Loucy (cell line): ENCODE measurements at regions not wholly inside any gene's neighbourhood (a gene's known extent, or its start where the extent isn't known, plus 50 kb on each side); places are given as distances from the start of the nearest gene placed in this dataset.

Source experiments
- H2AFZ ChIP-seq: fragments of 200-600 bp; sonication (generic); 2 replicates; pipeline ENCODE4 v1.6.0; 2016; ENCODE audit warnings: antibody characterized with exemption, mild to moderate bottlenecking, low read length, moderate library complexity
- H3F3A ChIP-seq: fragments of 200-600 bp; 2 replicates; pipeline ENCODE4 v1.6.0; 2016; ENCODE audit warnings: antibody characterized with exemption, low read depth, mild to moderate bottlenecking
- H3K27me3 ChIP-seq: fragments of 200-600 bp; sonication (generic); 2 replicates; pipeline ENCODE4 v1.6.1; 2014; ENCODE audit warnings: low read length, mild to moderate bottlenecking; ENCODE audit not compliant: insufficient read depth, poor library complexity, severe bottlenecking
- H3K36me3 ChIP-seq: fragments of 200-600 bp; sonication (generic); 2 replicates; pipeline ENCODE4 v1.6.1; 2016; ENCODE audit warnings: low read length; ENCODE audit not compliant: insufficient read depth
- H3K4me1 ChIP-seq: fragments of 200-600 bp; sonication (generic); 2 replicates; pipeline ENCODE4 v1.5.1; 2014; ENCODE audit warnings: low read length, mild to moderate bottlenecking; ENCODE audit not compliant: insufficient read depth, poor library complexity, severe bottlenecking
- H3K4me2 ChIP-seq: fragments of 200-600 bp; sonication (generic); 2 replicates; pipeline ENCODE4 v1.6.0; 2014; ENCODE audit warnings: antibody characterized with exemption, low read length, low read depth, mild to moderate bottlenecking; ENCODE audit not compliant: poor library complexity, severe bottlenecking
- H3K4me3 ChIP-seq: fragments of 200-600 bp; sonication (generic); 2 replicates; pipeline ENCODE4 v1.5.1; 2014; ENCODE audit warnings: low read length, mild to moderate bottlenecking, mixed read lengths; ENCODE audit not compliant: poor library complexity, severe bottlenecking
- H3K79me2 ChIP-seq: fragments of 200-600 bp; sonication (generic); 2 replicates; pipeline ENCODE4 v1.6.1; 2014; ENCODE audit warnings: low read length; ENCODE audit not compliant: insufficient read depth
- H3K9ac ChIP-seq: fragments of 200-600 bp; sonication (generic); 2 replicates; pipeline ENCODE4 v1.6.0; 2014; ENCODE audit warnings: mild to moderate bottlenecking, low read depth, low read length, moderate library complexity; ENCODE audit not compliant: poor library complexity, severe bottlenecking
- H3K9me2 ChIP-seq: fragments of 200-600 bp; sonication (generic); replicated peaks from 2 replicates; pipeline ENCODE4 v1.6.1; 2016; ENCODE audit warnings: low read depth, low read length, mixed read lengths
- H3K9me3 ChIP-seq: fragments of 200-600 bp; sonication (generic); 2 replicates; pipeline ENCODE4 v1.6.1; 2014; ENCODE audit warnings: mild to moderate bottlenecking, antibody characterized with exemption, low read length, low read depth; ENCODE audit not compliant: insufficient read depth
- H4K20me1 ChIP-seq: fragments of 200-600 bp; sonication (generic); 2 replicates; pipeline ENCODE4 v1.6.0; 2014; ENCODE audit warnings: antibody characterized with exemption, low read length, mild to moderate bottlenecking; ENCODE audit not compliant: insufficient read depth, poor library complexity, severe bottlenecking
- EZH2phosphoT487 ChIP-seq: fragments of 200-600 bp; IDR thresholded peaks from 2 replicates; pipeline ENCODE4 v1.6.1; 2018; ENCODE audit warnings: antibody characterized with exemption, mild to moderate bottlenecking, moderate library complexity, borderline replicate concordance
- TF ChIP-seq, protein P1 (sequence below): fragments of 200-600 bp; sonication (generic); conservative IDR thresholded peaks from 2 replicates; pipeline ENCODE4 v1.5.1; 2014; ENCODE audit warnings: mild to moderate bottlenecking, antibody characterized with exemption, low read length

GRCh38 chr2:88925770-88926462 is 234.4 kb downstream of the RPIA start:
- Histone ChIP-seq H3K36me3 (no peaks in the 10 kb centered on the region), H3K4me1 (no peaks in the 10 kb centered on the region), H3K4me2 (no peak overlapping the region), H3K9me2 (no peaks in the 10 kb centered on the region), H2AFZ (no peak overlapping the region), H3K9me3 (no peaks in the 10 kb centered on the region), H3F3A (no peaks in the 10 kb centered on the region), H4K20me1 (no peaks in the 10 kb centered on the region), H3K27me3 (no peaks in the 10 kb centered on the region), H3K9ac (no peak overlapping the region), H3K79me2 (no peaks in the 10 kb centered on the region), H3K4me3 (no peak overlapping the region)
- TF ChIP-seq EZH2phosphoT487, result no peak
- TF ChIP-seq, protein P1, sequence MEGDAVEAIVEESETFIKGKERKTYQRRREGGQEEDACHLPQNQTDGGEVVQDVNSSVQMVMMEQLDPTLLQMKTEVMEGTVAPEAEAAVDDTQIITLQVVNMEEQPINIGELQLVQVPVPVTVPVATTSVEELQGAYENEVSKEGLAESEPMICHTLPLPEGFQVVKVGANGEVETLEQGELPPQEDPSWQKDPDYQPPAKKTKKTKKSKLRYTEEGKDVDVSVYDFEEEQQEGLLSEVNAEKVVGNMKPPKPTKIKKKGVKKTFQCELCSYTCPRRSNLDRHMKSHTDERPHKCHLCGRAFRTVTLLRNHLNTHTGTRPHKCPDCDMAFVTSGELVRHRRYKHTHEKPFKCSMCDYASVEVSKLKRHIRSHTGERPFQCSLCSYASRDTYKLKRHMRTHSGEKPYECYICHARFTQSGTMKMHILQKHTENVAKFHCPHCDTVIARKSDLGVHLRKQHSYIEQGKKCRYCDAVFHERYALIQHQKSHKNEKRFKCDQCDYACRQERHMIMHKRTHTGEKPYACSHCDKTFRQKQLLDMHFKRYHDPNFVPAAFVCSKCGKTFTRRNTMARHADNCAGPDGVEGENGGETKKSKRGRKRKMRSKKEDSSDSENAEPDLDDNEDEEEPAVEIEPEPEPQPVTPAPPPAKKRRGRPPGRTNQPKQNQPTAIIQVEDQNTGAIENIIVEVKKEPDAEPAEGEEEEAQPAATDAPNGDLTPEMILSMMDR, result no peak

DNA sequence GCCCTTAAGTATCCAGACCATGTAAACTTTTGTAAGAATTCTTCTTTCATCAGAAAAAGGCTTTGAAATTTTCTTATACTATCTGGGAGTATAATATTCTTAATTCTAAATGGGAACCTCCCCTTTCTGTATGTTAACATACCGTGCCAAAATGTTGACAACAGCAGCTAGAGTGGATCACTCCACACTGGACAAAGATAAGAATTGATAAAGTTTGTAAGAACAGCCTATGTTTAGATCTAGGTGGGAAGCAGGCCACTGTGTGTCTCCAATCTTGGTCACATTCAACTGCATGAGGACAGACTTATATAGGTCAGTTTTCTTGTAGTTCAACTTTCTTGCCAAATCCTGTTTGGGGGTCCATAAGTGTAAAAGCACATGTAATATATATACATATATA is 235.7 kb downstream of the RPIA start:
- H2AFZ ChIP-seq, result no peak overlapping the region
- no peaks in the 10 kb centered on the region for H3K36me3 ChIP-seq
- no peaks in the 10 kb centered on the region for H4K20me1 ChIP-seq
- no peaks in the 10 kb centered on the region for H3F3A ChIP-seq
- no peaks in the 10 kb centered on the region for H3K4me1 ChIP-seq
- H3K9me3 ChIP-seq, result no peaks in the 10 kb centered on the region
- no peak overlapping the region for H3K4me3 ChIP-seq
- H3K9ac ChIP-seq, result no peak overlapping the region
- no peaks in the 10 kb centered on the region for H3K9me2 ChIP-seq
- no peak overlapping the region for H3K4me2 ChIP-seq
- no peaks in the 10 kb centered on the region for H3K79me2 ChIP-seq
- TF ChIP-seq EZH2phosphoT487, result no peak
- TF ChIP-seq, protein P1, result no peak
- no peaks in the 10 kb centered on the region for H3K27me3 ChIP-seq

- no peaks in the 10 kb centered on the region for H3K9me3 ChIP-seq
- H3K27me3 ChIP-seq, result no peaks in the 10 kb centered on the region
- no peaks in the 10 kb centered on the region for H4K20me1 ChIP-seq
- H3K36me3 ChIP-seq, result no peaks in the 10 kb centered on the region
- no peaks in the 10 kb centered on the region for H3K79me2 ChIP-seq
- H2AFZ ChIP-seq, result no peak overlapping the region
- H3K9me2 ChIP-seq, result no peaks in the 10 kb centered on the region
- TF ChIP-seq, protein P1, result no peak
- no peak for TF ChIP-seq EZH2phosphoT487
- H3K4me2 ChIP-seq, result no peak overlapping the region
- no peaks in the 10 kb centered on the region for H3K4me1 ChIP-seq
- H3F3A ChIP-seq, result no peaks in the 10 kb centered on the region
- H3K4me3 ChIP-seq, result no peak overlapping the region
- H3K9ac ChIP-seq, result no peak overlapping the region
These were observed 239.2 kb downstream of the RPIA start for GRCh38 chr2:88930659-88931058.
